GM23338 (cell line): ENCODE measurements at regions not wholly inside any gene's neighbourhood (a gene's known extent, or its start where the extent isn't known, plus 50 kb on each side); places are given as distances from the start of the nearest gene placed in this dataset.

ENCODE experiments used
- ATAC-seq: fragments of 200-7000 bp; cut with Tn5 transposase; 3 replicates; pipeline ENCODE4 v1.9.1; 2020
- DNase-seq: peaks from one replicate; pipeline ENCODE4 v3.0.0-alpha.2; 2015; ENCODE audit warnings: low spot score
- H2AFZ ChIP-seq: fragments of 200-600 bp; sonication (generic); 2 replicates; pipeline ENCODE4 v1.8.0; 2016; ENCODE audit warnings: antibody characterized with exemption, mild to moderate bottlenecking, moderate library complexity
- H3F3A ChIP-seq: fragments of 200-600 bp; sonication (generic); replicated peaks from 2 replicates; pipeline ENCODE4 v1.8.0; 2017; ENCODE audit warnings: antibody characterized with exemption, mixed run types, low read depth
- H3K27ac ChIP-seq: fragments of 200-600 bp; sonication (generic); 2 replicates; pipeline ENCODE4 v1.6.1; 2016; ENCODE audit warnings: low read depth
- H3K27me3 ChIP-seq: fragments of 200-600 bp; sonication (generic); 2 replicates; pipeline ENCODE4 v1.8.0; 2016; ENCODE audit warnings: mild to moderate bottlenecking, mixed run types, moderate library complexity; ENCODE audit not compliant: insufficient read depth
- H3K36me3 ChIP-seq: fragments of 200-600 bp; sonication (generic); 2 replicates; pipeline ENCODE4 v1.8.0; 2016; ENCODE audit warnings: mild to moderate bottlenecking; ENCODE audit not compliant: insufficient read depth
- H3K4me1 ChIP-seq: fragments of 200-600 bp; sonication (generic); 2 replicates; pipeline ENCODE4 v1.8.0; 2016; ENCODE audit warnings: mild to moderate bottlenecking, moderate library complexity; ENCODE audit not compliant: insufficient read depth
- H3K4me2 ChIP-seq: fragments of 200-600 bp; sonication (generic); 2 replicates; pipeline ENCODE4 v1.7.1; 2017; ENCODE audit warnings: mixed run types
- H3K4me3 ChIP-seq: fragments of 200-600 bp; sonication (generic); 2 replicates; pipeline ENCODE4 v1.6.1; 2016; ENCODE audit warnings: mixed run types
- H3K79me2 ChIP-seq: fragments of 200-600 bp; sonication (generic); replicated peaks from 2 replicates; pipeline ENCODE4 v1.8.0; 2017; ENCODE audit warnings: mild to moderate bottlenecking; ENCODE audit not compliant: insufficient read depth
- H3K9me2 ChIP-seq: fragments of 200-600 bp; sonication (generic); 2 replicates; pipeline ENCODE4 v1.8.0; 2017; ENCODE audit not compliant: insufficient read depth
- H4K20me1 ChIP-seq: fragments of 200-600 bp; sonication (generic); replicated peaks from 2 replicates; pipeline ENCODE4 v1.8.0; 2017; ENCODE audit warnings: mild to moderate bottlenecking; ENCODE audit not compliant: insufficient read depth
- H3K27ac Mint-ChIP-seq: 2 replicates; pipeline ENCODE4 v1.8.0; 2020; ENCODE audit warnings: inconsistent platforms, mild to moderate bottlenecking, moderate library complexity, mixed read lengths
- H3K27me3 Mint-ChIP-seq: 3 replicates; pipeline ENCODE4 v1.8.0; 2022; ENCODE audit warnings: low read depth, mild to moderate bottlenecking, moderate library complexity, mixed read lengths, inconsistent platforms; ENCODE audit not compliant: insufficient read depth, poor library complexity
- H3K36me3 Mint-ChIP-seq: 3 replicates; pipeline ENCODE4 v1.8.0; 2021; ENCODE audit warnings: low read depth, mild to moderate bottlenecking, inconsistent platforms, moderate library complexity, mixed read lengths
- H3K4me1 Mint-ChIP-seq: 3 replicates; pipeline ENCODE4 v1.8.0; 2020; ENCODE audit warnings: mild to moderate bottlenecking, inconsistent platforms, mixed read lengths
- H3K4me3 Mint-ChIP-seq: 3 replicates; pipeline ENCODE4 v1.8.0; 2021; ENCODE audit warnings: moderate library complexity, mild to moderate bottlenecking, inconsistent platforms, mixed read lengths
- H3K9me3 Mint-ChIP-seq: 3 replicates; pipeline ENCODE4 v1.8.0; 2020; ENCODE audit warnings: moderate library complexity, mild to moderate bottlenecking, inconsistent platforms, mixed read lengths
- CREB1 ChIP-seq: fragments of 250-450 bp; sonication (Bioruptor Pico); IDR thresholded peaks from 2 replicates; pipeline ENCODE4 v1.5.0; 2020; ENCODE audit warnings: low read depth, mild to moderate bottlenecking, moderate library complexity
- ETS1 ChIP-seq: IDR thresholded peaks from 2 replicates; pipeline ENCODE4 v1.6.1; 2016; ENCODE audit warnings: antibody characterized with exemption
- EZH2phosphoT487 ChIP-seq: fragments of 200-600 bp; sonication (generic); IDR thresholded peaks from one replicate; pipeline ENCODE4 v1.8.1; 2018; ENCODE audit warnings: antibody characterized with exemption; ENCODE audit not compliant: unreplicated experiment
- JUNB ChIP-seq: IDR thresholded peaks from one replicate; pipeline ENCODE4 v1.6.1; 2016; ENCODE audit warnings: antibody characterized with exemption; ENCODE audit not compliant: unreplicated experiment
- NANOG ChIP-seq: IDR thresholded peaks from 2 replicates; pipeline ENCODE4 v1.6.1; 2016; ENCODE audit warnings: antibody characterized with exemption, borderline replicate concordance
- STAT1 ChIP-seq: IDR thresholded peaks from one replicate; pipeline ENCODE4 v1.6.1; 2016; ENCODE audit warnings: antibody characterized with exemption; ENCODE audit not compliant: unreplicated experiment
- ZNF114 ChIP-seq: fragments of 250-450 bp; sonication (Bioruptor Pico); IDR thresholded peaks from 2 replicates; pipeline ENCODE4 v1.5.0; 2020; ENCODE audit warnings: mild to moderate bottlenecking, moderate library complexity
- ZNF331 ChIP-seq: fragments of 250-450 bp; sonication (Bioruptor Pico); IDR thresholded peaks from 2 replicates; pipeline ENCODE4 v1.5.0; 2020; ENCODE audit warnings: low read depth, mild to moderate bottlenecking, moderate library complexity
- TF ChIP-seq, protein P1 (sequence below): fragments of 250-450 bp; sonication (Bioruptor Pico); IDR thresholded peaks from 2 replicates; pipeline ENCODE4 v1.5.0; 2020; ENCODE audit warnings: mild to moderate bottlenecking, moderate library complexity

- TF ChIP-seq, protein P1, sequence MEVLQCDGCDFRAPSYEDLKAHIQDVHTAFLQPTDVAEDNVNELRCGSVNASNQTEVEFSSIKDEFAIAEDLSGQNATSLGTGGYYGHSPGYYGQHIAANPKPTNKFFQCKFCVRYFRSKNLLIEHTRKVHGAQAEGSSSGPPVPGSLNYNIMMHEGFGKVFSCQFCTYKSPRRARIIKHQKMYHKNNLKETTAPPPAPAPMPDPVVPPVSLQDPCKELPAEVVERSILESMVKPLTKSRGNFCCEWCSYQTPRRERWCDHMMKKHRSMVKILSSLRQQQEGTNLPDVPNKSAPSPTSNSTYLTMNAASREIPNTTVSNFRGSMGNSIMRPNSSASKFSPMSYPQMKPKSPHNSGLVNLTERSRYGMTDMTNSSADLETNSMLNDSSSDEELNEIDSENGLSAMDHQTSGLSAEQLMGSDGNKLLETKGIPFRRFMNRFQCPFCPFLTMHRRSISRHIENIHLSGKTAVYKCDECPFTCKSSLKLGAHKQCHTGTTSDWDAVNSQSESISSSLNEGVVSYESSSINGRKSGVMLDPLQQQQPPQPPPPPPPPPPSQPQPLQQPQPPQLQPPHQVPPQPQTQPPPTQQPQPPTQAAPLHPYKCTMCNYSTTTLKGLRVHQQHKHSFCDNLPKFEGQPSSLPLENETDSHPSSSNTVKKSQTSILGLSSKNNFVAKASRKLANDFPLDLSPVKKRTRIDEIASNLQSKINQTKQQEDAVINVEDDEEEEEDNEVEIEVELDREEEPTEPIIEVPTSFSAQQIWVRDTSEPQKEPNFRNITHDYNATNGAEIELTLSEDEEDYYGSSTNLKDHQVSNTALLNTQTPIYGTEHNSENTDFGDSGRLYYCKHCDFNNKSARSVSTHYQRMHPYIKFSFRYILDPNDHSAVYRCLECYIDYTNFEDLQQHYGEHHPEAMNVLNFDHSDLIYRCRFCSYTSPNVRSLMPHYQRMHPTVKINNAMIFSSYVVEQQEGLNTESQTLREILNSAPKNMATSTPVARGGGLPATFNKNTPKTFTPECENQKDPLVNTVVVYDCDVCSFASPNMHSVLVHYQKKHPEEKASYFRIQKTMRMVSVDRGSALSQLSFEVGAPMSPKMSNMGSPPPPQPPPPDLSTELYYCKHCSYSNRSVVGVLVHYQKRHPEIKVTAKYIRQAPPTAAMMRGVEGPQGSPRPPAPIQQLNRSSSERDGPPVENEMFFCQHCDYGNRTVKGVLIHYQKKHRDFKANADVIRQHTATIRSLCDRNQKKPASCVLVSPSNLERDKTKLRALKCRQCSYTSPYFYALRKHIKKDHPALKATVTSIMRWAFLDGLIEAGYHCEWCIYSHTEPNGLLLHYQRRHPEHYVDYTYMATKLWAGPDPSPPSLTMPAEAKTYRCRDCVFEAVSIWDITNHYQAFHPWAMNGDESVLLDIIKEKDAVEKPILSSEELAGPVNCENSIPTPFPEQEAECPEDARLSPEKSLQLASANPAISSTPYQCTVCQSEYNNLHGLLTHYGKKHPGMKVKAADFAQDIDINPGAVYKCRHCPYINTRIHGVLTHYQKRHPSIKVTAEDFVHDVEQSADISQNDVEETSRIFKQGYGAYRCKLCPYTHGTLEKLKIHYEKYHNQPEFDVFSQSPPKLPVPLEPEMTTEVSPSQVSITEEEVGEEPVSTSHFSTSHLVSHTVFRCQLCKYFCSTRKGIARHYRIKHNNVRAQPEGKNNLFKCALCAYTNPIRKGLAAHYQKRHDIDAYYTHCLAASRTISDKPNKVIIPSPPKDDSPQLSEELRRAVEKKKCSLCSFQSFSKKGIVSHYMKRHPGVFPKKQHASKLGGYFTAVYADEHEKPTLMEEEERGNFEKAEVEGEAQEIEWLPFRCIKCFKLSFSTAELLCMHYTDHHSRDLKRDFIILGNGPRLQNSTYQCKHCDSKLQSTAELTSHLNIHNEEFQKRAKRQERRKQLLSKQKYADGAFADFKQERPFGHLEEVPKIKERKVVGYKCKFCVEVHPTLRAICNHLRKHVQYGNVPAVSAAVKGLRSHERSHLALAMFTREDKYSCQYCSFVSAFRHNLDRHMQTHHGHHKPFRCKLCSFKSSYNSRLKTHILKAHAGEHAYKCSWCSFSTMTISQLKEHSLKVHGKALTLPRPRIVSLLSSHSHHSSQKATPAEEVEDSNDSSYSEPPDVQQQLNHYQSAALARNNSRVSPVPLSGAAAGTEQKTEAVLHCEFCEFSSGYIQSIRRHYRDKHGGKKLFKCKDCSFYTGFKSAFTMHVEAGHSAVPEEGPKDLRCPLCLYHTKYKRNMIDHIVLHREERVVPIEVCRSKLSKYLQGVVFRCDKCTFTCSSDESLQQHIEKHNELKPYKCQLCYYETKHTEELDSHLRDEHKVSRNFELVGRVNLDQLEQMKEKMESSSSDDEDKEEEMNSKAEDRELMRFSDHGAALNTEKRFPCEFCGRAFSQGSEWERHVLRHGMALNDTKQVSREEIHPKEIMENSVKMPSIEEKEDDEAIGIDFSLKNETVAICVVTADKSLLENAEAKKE (CRISPR knock-in tag) = no peak
- TF ChIP-seq JUNB = no peak
Observed at GRCh38 chr2:221205103-221205673, 366.9 kb downstream of the EPHA4 start (continued).

GRCh38 chr2:221210686-221211085 is 361.4 kb downstream of the EPHA4 start:
- Histone ChIP-seq H3K4me1 (no peaks in the 10 kb centered on the region), H3K36me3 (no peaks in the 10 kb centered on the region), H3K4me2 (no peak overlapping the region), H3K79me2 (no peaks in the 10 kb centered on the region), H3K9me2 (no peaks in the 10 kb centered on the region), H3K27me3 (no peaks in the 10 kb centered on the region), H4K20me1 (no peaks in the 10 kb centered on the region), H3K27ac (no peak overlapping the region), H2AFZ (no peak overlapping the region), H3F3A (no peaks in the 10 kb centered on the region), H3K4me3 (no peak overlapping the region)
- H3K27ac Mint-ChIP-seq = no peak overlapping the region
- H3K4me3 Mint-ChIP-seq = no peak overlapping the region
- no peaks in the 10 kb centered on the region for H3K9me3 Mint-ChIP-seq
- H3K27me3 Mint-ChIP-seq = no peaks in the 10 kb centered on the region
- no peak for ATAC-seq
- H3K4me1 Mint-ChIP-seq = peaks cover 2% of the 10 kb centered on the region; the same call in 1 of the 3 replicates
- no peak for DNase-seq
- H3K36me3 Mint-ChIP-seq = no peaks in the 10 kb centered on the region
- TF ChIP-seq JUNB (no peak), NANOG (no peak), ZNF114 (CRISPR knock-in tag) (no peak), EZH2phosphoT487 (no peak), ETS1 (no peak), ZNF331 (CRISPR knock-in tag) (no peak), STAT1 (no peak), CREB1 (CRISPR knock-in tag) (no peak)
- TF ChIP-seq, protein P1 (CRISPR knock-in tag) = no peak
